Hematopoietic multipotent progenitor cell treated with erythropoietin and hydrocortisone succinate and interleukin-3 and kit ligand, for 6 days (in vitro differentiated cells): ENCODE measurements at regions not wholly inside any gene's neighbourhood (a gene's known extent, or its start where the extent isn't known, plus 50 kb on each side); places are given as distances from the start of the nearest gene placed in this dataset.

Experiments used
- DNase-seq: peaks from one replicate; pipeline ENCODE4 v3.0.0-alpha.2; 2015

GRCh38 chr12:32047357-32048212 is 59.1 kb upstream of the BICD1 start:
- DNase-seq, result peak; percentile 97

DNA sequence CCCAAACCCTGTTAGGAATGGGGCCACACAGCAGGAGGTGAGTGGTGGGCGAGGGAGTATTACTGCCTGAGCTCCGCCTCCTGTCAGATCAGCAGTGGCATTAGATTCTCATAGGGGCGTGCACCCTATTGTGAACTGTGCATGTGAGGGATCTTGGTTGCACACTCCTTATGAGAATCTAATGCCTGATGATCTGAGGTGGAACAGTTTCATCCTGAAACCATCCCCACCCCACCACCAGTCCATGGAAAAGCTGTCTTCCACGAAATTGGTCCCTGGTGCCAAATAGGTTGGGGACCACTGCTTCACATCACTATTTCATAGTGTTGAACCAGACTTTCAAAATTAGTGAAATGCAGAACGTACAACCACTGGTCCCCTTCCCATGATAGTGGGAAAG is 57.9 kb upstream of the BICD1 start:
- DNase-seq, result no peak

DNA sequence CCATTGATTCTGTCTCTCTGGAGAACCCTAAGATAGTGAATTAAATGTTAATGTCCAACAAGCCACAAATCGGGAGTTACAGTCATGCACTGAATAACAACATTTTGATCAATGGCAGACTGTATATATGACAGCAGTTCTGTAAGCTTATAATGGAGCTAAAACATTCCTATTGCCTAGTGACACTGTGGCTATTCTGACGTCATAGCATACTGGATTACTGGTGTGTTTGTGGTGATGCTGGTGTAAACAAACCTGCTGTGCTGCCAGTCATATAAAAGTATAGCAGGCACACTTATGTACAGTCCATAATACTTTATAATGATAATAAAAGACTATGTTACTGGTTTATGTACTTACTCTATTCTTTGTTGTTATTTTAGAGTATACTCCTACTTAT is 56.7 kb upstream of the BICD1 start:
- DNase-seq, result no peak

GRCh38 chr12:32051511-32052211 is 55.0 kb upstream of the BICD1 start:
- peak; percentile 51 for DNase-seq

DNA sequence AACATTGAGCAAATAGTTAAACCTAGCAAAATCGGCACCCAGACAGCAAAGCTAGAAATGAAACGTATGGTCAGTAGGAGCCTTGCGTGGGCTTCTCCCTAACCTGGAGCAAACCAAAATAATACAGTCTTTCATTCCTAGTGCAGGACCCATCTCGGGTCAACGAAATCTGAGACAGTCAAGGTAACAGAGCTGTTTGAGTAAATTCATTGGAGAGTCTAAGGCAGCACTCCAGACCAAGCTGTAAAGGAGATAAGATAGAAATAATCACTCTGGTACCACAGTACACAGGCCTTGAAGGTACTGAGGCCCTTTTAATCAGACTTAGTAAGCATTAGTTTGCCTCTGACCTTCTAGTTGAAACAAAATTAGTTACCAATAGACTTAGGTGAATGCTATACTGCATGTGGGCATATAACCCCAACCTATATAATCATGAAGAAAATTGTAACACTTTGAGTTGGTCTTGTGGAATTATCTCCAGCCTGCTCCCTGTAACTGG is 54.4 kb upstream of the BICD1 start:
- DNase-seq, result peak; percentile 43

DNA sequence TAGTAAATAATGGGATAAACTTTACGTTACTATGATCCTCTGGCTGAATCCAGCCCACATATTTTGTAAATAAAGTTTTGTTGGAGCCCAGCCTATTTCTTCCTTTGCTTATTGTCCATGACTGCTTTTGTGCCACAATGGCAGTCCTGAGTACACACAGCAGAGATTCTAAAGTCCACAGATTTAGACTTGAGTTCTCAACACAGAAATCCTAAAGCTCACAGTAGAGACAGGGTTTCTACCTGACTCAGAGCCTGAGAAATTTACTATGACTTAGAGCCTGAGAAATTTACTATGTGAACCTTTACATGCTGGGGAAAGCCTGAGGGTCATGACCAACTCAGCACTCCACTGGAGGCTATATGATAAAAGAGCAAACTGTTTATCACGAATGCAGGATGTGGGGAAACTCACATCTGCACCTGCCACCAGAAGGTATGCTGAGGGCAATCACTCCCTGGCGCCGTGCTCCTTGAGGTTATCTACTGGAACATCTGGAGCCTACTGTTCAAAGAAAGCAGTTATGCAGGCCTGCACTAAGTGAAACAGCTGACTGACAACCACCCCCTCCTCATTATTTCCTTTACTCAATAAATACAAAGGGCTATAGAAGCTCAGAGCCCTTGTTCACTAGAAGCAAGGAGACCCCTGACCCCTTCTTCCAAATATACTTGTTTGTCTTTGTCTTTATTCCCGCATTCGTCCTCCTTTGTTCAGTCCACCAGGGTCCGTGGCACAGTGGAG is 52.6 kb upstream of the BICD1 start:
- DNase-seq, result peak; percentile 44
